Right lung (tissue), 2 donors: ENCODE measurements at regions not wholly inside any gene's neighbourhood (a gene's known extent, or its start where the extent isn't known, plus 50 kb on each side); places are given as distances from the start of the nearest gene placed in this dataset.
"Not testable (repeated sequence)": the region's sequence is repeated elsewhere in the genome, so short reads cannot be mapped to it uniquely, and the experiment has no call there.

ENCODE experiments used
- DNase-seq, 2 donors: peaks; one replicate each; pipeline ENCODE4 v3.0.0-alpha.2; 2013

DNA sequence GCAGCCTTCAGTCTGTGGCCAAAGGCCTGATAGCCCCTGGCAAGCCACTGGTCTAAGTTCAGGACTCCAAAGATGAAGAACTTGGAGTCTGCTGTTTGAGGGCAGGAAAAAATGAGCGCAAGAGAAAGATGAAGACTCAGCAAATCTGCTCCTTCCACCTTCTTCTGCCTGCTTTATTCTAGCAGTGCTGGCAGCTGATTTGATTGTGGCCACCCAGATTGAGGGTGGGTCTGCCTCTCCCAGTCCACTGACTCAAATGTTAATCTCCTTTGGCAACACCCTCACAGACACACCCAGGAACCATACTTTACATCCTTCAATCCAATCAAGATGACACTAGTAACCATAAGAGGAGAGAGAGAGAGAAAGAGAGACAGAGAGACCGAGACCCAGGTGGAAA lies 127.6 kb downstream of the UTP18 start:
- DNase-seq: no peak

DNA sequence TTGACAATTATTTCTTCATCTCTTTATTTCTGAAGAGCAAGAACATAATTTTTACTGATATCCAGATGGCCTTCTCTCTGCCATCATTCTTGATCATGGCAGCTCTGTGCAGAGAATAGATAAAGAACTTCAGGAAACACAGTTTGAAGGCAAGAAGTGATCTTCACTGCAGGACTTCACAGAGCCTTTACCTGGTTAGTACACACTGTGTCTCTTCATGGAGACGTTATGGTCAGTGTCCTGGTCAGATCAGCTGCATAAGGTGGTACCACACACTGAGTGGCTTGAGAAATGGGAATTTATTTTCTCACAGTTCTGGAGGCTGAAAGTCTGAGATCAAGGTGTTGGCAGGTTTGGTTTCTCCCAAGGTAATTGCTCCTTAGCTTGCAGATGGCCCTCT lies 129.5 kb downstream of the UTP18 start:
- DNase-seq: no peak

DNA sequence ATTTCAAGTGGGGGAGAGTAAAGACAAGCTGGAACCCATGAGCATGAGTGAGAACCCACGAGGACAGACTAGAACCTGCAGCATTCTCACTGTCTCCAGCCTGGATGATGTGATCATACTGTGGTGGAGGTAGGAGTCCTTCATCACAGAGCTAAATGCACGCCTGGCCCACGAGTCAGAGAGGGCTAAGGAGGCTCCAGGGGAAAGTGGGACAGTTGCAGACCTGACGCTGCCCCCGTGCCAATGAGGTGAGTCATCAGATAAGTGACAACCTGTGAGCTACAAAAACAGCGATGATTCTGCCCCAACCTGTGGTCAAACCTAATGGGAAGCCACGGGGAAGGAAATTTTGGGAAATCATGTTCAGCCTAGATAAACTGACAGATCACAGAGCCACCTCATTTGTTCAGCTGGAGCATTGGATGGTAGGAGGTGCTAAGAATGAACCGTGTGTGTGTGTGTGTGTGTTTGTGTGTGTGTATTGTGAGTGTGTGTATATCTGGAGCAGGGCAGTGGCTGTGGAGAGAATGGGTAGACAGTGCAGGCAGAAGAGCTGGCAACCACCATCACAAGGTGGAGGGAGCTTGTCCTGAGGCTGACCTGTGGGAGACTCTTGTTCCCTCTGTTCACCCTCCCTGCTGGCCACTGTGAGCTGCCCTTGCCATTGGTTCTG lies 131.8 kb downstream of the UTP18 start:
- no peak for DNase-seq

DNA sequence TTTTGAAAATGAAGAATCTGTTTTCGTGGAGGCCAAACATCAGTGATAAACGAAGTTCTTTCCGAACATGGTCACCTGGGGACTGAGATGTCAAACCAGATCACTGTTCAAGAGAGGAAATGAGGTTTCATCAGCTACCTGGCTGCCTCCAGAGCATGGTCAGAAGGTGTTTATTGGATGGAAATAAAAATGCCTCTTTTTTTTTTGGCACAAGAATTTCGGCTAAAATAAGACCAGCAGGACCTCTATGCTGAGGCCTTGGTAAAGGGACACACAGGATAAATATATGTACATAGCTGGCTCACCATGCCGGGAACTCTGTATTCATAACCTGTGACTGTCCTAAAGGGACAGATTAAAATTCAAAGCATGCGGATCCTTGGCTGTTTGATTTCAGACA lies 135.3 kb downstream of the UTP18 start:
- no peak for DNase-seq

DNA sequence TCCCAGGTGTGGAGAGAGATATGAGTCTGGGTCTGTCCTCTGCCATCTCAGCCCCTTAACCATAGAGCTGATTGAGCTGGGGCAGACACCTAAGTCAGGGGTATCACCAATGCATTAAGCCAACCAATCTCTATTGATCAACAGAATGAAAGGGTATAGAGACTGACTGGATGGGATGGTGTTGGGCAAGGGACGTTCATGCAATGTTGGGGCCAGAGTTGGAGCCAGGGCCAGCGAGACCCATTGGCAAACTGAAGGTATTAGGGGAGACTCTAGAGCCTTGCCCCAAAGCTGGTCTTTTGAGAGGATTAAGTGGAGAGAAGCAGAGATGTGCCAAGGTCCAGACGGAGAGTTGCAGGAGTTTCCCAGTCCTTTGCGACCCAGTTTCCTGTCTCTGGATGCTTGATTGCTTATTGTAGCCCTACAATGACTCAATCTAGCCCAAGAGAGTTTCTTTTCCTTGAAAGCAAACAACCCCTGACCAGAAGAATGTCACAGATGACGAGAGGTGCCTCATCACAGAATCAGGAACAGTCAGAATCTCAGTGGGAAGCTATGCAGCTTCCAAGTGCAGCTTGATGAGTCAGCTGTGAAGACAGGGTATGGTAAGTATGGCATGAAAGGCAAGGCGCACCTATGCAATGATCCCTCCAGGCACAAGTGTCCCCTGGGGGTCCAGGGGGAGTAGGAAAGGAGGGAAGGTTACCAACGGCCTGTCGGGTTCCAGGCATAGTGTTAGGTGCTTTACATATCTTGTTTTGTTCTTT lies 137.2 kb downstream of the UTP18 start:
- DNase-seq: no peak

DNA sequence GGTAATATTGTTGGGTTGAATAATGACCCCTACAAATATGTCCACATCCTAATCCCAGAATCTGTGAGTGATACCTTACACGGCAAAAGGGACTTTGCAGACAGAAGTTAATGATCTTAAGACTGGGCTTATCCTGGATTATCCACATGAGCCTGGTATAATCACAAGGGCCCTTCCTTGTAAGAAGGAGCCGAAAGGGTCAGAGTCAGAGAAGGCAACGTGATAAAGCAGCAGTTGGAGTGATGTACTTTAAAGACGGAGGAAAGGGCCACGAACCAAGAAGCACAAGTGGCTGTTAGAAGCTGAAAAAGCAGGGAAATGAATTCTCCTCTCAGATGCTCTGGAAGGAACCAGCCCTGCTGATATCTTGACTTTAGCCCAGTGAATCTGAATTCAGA lies 137.8 kb downstream of the UTP18 start:
- DNase-seq: no peak

DNA sequence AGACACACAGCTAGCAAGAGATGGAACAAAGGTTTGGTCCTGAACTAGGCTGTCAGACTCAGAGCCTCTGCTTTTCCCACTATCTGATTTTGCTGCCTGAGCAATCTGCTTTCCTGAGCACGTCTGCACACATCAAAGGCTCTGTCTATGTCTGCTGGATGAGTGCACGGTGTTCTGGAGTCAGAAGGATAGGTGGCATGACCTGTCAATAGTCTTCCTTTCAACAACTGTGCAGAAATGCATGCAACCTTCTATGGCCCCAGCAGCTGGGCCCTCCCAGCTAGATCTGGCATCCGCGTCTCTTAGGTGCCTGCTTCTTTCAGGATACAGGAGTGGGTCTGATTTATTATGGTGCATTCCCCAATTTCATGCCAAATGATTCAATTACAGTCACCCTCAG lies 138.3 kb downstream of the UTP18 start:
- DNase-seq: no peak

DNA sequence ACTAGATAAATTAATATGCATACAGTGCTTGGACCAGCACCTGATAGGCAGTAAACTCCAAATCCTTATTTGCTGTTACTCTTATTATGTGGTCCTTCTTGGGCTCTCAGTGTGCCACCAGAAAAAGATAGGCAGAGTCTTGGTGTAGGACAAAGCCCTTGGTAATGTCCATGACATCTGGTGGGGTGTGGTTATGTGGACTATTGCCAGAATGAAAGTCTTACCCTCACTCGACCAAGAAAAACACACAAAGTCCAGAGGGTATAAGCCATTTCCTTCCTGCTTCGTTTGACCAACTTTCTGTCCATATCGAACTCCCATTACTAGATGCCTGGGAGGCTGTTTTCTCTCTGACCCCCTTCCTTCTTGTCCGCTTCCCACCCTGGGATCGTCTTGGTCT lies 140.9 kb downstream of the UTP18 start:
- DNase-seq: no peak

DNA sequence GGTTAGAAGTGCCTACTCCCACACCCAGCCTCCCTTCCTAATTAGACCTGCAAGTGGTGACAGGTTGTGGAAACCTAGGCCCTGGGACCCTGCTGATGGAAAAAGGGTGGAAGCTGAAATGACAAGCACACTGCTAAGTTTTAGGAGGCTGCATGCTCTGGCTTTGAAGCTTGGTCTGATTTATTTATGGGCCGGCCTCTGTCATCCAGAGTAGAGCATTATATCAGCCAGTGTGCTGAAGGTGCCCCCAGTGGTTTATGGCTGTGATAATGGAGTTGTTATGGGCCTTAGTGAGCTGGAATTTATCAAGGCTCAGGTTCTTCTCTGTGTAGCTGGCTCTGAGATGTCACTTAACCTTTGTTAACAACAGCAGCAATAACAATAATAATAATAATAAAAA lies 142.6 kb downstream of the UTP18 start:
- DNase-seq: no peak

DNA sequence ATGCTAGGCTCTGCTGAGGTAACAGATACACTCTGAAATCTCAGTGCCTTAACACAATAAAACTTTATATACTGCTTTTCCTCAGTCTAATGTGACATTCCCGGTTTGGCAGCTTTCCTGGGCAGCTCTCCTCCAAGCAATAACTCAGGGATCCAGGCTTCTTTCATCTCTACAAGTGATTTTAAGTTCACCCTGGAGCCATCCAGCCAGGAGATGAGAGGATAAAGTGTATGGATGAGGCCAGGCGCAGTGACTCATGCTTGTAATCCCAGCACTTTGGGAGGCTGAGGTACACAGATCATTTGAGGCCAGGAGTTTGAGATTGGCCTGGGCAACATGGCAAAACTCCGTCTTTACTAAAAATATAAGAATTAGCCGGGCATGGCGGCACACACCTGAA lies 147.2 kb downstream of the UTP18 start:
- DNase-seq: no peak

DNA sequence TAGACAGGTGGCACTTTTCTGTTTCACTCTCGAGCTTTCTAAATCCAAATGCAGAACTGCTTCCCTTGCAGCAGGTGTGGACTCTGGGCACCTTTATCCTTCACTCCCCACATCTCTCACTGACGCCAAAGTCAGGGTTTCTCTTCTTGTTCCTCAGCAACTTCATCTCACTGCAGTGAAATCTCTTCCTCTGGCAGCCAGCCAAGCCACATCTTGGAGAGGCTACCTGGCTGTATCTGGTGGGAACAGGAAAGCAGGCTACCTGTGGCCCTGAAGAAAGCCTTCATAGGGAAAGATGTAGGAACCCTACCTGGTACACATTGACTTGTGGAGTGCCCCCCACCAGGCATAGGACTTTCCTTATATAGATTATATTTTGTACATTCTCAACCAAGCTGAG lies 159.1 kb downstream of the UTP18 start:
- no peak for DNase-seq

DNA sequence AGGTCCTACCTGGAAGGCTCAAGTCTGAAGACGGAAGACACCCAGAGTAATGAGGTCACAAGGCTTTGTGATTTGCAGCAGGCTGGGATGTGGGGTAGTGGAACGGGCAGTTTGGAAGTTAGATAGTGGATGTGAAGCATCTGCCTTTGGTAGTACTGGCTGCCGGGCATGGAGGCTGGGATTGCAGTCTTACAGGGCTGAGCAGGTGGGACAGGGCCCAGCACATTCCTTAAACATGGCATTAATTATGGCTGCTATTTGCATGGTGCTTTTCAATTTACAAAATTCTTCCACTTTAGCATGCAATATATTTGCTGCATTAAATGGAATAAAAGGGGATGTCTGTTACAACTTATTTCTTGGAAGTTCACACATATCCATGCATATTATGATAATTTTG lies 161.2 kb downstream of the UTP18 start:
- no peak for DNase-seq

DNA sequence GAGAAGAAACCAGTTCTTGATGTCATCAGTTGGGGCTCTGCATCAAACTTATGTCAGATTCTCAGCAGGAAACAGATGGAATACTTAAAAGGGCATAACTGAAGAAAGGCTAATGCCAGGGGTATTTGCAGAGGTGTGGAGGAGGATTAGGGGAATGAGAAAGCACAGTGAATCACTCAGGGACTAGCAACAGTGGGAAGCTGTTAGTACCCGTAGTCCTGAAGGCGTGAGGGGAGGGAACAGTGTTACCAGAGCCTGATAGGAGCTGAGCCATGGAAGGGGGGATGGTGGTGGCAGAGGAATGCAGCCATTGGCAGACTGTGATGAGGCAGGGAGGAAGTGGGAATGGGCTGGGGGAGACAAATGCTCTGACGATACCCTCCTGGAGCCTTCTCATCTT lies 162.3 kb downstream of the UTP18 start:
- DNase-seq: no peak

DNA sequence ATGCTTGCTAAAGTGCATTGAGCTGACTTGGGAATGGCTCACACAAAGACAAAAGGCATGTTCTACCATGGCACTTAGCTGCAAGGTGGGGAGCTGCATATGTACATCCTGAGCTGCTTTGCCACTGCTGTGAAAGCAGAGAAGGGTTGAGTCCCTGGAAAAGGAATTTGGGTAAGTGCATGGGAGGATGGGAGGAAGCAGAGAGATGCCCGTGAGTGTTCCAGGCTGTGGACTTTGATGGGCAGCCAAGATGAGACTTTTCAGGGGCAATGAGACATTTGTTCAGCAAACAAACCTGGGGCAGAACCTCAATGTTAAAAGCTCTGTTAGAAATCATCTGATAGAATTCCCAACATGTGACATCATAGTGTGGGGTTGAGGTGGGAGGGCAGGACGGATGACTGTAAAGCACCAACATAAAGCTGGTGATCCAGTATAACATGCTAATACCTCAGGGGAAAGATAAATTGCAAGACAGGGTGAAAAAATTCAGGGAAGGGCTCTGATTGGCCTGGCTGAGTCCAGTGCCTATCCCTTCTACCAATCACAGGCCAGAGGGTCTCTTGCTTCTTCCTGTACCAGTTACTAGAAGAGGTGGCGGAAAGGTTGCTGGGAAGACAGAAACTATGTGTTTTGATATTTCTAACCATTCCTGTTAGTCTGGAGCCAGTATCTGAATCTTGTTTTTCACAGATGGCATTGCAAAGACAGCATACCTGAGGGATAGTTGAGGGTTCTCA lies 163.2 kb downstream of the UTP18 start:
- DNase-seq: no peak

DNA sequence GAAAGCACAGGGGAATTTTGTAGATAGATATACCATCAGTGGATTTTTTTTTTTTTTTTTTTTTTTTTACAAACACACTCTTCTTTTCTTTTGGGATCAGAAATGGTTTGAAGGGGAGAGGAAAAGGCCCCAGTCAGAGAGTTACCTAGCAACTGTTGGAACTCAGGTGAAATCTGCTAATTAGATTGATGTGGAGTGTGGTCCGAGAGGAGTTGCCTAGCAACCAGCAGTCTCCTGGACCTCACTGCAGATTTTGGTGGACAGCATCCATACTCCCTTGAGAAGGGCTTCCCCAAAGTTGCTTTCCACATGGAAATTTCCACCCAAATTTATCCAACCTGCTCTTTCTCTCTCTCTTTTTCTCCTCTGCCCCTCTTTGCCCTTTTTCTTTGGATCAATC lies 165.4 kb downstream of the UTP18 start:
- no peak for DNase-seq

DNA sequence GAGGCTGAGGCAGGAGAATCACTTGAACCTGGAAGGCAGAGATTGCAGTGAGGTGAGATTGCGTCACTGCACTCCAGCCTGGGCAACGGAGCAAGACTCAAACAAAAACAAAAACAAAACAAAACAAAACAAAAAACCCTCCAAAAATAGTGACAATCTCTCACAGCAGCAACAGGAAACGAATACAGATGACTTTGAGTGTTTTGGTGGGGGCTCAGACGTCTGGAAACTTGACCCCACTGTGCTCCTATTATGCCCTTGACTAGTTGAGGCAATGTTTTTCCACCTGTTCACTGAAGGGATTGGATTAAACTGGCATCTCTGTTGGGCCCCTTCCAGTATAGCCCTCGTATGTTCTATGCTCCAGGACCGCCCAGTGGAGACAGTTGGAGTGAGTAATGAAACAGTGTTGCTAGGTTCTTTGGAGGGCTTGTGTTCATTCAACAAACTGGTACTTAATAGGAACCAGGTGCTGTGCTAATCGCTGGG lies 167.0 kb downstream of the UTP18 start:
- no peak for DNase-seq

DNA sequence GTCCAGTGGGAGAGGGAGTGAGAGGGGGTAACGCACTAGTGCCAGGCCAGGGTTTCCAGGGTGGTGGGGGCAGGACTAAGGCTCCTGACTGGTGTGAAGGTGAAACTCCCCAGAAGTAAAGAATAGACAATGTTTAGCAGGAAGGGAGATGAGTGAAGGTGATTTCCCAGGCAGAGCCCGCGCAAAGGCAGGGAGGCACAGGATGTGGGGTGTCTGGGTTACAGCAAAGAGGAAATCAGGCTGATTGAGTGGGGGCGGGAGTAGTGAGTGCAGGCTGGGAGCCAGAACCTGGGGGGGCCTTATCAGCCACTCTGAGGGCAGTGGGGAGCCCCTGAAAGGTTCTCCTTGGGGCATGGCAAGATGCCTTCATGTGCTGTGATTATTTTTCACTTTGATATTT lies 167.5 kb downstream of the UTP18 start:
- no peak for DNase-seq

DNA sequence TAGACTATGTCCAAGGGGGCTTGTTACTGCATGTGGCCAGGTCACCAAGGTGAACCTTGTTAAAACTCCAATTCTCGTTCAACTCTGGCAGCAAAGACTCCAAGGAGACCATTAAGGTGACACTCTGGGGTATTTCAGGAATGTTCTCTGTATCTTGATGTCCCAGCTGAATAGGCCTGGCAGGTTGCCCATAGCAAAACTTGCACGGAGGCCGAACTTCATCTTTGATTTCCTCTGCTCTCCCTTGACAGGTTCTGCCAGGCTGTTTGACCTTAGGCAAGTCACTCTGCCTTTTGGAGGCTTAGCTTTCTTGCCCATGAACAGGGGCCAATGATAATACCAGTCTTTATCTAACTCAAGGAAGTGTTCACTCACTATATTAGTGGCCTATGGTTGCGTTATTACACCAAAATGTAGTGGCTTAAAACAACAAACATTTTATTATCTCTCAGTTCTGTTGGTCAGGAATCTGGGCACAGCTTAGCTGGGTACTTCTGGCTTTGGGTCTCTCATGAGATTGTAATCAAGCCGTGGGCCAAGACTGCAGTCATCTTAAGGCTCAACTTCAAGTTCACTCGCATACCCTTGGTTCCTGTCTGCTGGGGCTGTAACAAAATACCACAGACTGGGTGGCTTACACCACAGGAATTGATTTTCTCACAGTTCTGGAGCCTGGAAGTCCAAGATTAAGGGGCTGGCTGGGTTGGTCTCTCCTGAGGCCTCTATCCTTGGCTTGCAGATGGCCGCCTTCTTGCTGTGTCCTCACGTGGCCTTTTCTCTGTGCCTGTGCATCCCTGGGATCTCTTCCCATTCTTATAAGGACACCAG lies 168.5 kb downstream of the UTP18 start:
- no peak for DNase-seq

DNA sequence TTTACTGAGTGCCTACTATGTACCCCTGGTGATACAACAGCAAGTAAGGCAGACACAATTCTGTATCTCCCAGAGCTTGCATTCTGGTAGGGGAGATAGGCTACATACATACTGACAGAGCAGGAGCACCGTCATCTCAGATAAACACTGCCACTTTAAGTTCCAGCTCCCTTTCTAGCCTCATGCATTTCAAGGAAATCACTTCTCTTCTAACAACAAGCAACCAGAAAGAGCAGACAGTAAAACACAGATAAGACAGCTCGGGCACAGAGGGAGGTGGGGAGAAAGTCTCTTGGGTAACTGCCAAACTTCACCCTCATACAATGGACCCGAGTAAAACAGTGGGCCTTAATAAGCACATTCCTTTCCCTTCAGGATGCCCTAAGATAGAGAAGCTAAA lies 169.6 kb downstream of the UTP18 start:
- not testable (repeated sequence) for DNase-seq

DNA sequence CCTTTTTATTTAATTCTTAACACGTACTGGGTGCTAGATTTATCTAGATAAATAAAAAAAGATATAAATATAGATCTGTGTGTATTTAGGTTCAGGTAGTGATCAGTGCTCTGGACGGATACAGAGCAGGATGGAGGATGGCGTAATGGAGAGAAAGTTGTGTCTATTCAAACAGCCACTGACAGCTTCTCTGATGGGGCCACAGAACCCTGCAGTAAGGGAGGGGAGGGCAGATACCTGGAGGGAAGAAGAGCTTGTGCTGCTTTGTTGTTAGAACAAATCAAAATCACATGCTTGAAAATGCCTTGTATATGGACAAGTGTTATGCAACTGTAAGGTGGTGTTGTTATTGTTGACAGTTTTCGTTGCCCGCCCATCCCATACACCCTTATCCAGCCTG lies 170.2 kb downstream of the UTP18 start:
- no peak for DNase-seq

DNA sequence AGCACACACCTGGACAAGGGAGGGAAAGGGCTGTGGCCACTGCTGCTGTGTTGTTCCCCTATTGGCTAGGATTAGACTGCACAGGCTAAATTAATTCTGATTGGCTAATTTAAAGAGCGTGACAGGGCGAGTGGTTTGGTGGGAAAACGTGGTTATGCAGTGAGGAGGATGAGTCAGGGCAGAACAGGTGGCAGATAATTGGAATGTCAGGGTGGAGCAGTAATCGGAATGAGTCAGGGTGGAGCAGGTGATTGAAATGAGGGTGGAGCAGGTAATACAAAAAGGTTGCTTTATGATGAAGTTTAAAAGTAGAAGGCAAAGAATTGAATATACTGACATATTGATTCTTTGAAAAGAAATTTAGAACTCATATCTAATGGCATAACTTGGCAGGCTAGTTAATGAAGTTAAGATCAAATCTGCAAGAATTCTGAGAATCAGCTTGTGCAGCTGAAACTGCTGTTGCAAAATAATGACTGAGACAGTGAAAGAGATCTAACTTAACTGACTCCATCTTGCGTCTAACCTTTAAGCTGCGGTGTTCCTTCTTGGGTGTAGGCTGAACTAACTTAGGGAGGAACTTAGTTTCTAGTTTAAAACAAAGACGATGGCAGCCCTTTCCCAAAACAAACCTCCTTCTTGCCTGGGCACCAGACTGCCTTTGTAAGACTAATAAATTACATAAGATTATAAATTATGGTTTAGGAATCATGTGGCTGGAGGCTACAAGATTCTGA lies 174.3 kb downstream of the UTP18 start:
- no peak for DNase-seq
